Left ventricle myocardium superior (tissue), 1 donor: ENCODE measurements at regions not wholly inside any gene's neighbourhood (a gene's known extent, or its start where the extent isn't known, plus 50 kb on each side); places are given as distances from the start of the nearest gene placed in this dataset.
"Not testable (repeated sequence)": the region's sequence is repeated elsewhere in the genome, so short reads cannot be mapped to it uniquely, and the experiment has no call there.

Source experiments
- ATAC-seq: fragments of 200-7000 bp; cut with Tn5 transposase; one replicate; pipeline ENCODE4 v1.9.1; 2020; ENCODE audit warnings: mild to moderate bottlenecking, moderate library complexity
- DNase-seq: peaks from one replicate; pipeline ENCODE4 v3.0.0-alpha.2; 2020
- intact Hi-C: fragments of 100-400 bp; cut with micrococcal nuclease; formaldehyde crosslinking; loops from one replicate; pipeline ENCODE4 v1.11.0; 2022
- donor health status: DM: no; HTN: yes; CAD: no; lungs with severe emphysema.

DNA sequence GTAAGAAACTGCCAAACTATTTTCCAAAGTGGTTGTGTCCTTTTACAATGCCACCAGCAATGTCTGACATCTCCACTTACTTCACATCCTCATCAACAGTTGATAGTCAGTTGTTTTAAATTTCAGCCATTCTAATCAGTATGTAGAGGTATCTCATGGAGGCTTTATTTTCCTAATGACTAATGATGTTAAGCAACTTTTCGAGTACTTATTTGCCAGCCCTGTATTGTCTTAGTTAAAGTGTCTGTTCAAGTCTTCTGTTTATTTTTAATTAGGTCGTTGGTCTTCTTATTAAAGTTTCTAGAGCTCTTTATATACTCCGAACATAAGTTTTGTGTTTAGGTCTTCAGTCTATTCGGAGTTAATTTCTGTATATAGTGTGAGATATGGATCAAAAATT lies 54.9 kb upstream of the NBPF12 start:
- ATAC-seq, DNase-seq, intact Hi-C loops: not testable (repeated sequence)

DNA sequence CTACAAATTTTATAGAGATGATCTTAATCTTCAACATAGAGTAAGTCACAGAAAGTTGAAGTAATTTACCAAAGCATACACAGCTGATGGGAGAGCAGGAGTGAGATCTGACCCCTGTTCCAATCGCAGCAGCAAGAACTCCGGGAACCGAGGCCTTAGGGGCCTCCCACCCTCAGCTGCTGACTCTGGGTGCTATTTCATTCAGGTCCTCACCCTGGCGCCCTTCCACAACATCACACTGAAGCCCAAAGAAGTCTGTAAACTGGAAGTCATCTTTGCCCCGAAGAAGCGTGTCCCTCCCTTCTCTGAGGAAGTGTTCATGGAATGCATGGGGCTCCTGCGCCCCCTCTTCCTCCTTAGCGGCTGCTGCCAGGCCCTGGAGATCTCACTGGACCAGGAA lies 57.0 kb upstream of the NBPF12 start:
- ATAC-seq, intact Hi-C loops, DNase-seq: not testable (repeated sequence)

DNA sequence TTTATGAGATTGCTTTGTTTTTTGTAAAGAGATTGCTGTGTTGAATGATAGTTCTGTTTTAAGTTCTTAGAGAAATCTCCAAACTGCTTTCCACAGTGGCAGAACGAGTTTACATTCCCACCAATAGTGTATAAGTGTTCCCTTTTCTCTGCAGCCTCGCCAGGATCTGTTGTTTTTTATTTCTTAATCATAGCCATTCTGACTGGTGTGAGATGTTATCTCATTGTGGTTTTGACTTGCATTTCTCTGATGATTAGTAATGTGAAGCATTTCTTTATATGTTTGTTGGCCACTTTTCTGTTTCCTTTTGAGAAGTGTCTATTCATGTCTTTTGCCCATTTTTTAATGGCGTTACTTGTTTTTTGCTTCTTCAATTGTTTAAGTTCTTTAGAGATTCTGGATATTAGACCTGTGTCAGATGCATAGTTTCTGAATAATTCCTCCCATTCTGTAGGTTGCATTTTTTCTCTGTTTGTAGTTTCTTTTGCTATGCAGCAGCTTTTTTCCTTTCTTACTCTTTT lies 74.3 kb upstream of the NBPF12 start:
- ATAC-seq, DNase-seq, intact Hi-C loops: not testable (repeated sequence)

DNA sequence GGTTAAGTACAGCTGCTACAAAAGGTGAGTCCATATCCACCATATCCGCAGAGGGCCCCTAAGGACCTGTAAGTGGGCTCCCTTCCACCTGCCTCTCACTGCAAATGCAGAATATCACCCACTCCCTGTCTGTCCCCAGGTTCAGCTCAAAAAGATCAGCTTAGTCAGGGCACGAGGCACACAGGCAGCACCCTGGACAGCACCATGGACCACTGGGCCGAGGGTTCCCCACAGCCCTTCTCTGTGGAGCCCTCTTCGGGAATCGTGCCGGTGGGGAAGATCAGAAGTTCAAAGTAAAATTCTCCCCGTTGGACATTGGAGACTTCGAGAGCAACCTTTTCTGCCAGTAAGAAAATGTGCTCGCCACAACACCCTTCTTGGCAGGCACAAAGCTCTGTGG lies 85.0 kb upstream of the NBPF12 start:
- intact Hi-C loops, DNase-seq, ATAC-seq: not testable (repeated sequence)

DNA sequence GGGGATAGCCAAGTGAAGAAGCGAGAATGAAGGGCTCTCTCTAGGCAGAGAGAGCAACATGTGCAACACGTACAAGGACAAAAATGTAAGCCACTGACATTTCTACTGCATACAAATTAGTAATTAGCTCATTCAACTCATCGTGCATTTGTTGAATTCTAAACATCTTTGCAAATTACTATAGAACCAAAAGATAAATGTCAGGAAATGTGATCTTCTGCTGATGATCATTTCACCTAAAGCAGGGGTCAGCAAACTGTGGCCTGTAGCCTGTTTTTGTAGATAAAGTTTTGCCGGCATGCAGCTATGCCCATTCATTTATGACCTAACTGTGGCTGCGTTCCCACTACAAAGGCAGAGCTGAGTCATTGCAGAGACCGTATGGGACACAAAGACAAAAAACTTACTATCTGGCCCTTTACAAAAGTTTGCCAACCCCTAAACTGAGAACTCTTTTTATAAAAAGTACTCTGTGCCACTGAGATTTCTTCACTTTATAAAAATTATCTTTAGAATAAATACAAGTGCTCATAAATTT lies 87.7 kb upstream of the NBPF12 start:
- intact Hi-C loops, ATAC-seq: not testable (repeated sequence)

GRCh38 chr1:146838725-146839124 lies 99.4 kb upstream of the NBPF12 start:
- ATAC-seq, DNase-seq, intact Hi-C loops: not testable (repeated sequence)

More for the DNA sequence above, 87.7 kb upstream of the NBPF12 start:
- DNase-seq: not testable (repeated sequence)

GRCh38 chr1:146826957-146827356 lies 111.2 kb upstream of the NBPF12 start:
- ATAC-seq, intact Hi-C loops: not testable (repeated sequence)

DNA sequence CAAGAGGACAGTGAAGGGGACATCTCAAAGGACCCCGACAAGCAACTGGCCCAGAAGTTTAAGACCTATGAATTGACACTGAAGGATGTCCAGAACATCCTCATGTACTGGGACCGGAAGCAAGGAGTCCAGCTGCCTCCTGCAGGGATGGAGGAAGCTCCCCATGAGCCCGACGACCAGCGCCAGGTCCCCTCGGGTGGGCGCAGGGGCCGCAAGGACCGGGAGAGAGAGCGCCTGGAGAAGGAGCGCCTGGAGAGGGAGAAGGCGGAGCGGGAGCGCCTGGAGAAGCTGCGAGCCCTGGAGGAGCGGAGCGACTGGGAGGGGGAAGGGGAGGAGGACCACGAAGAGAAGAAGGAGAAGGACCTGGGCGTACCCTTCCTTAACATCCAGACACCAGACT lies 143.9 kb upstream of the NBPF12 start:
- DNase-seq, intact Hi-C loops, ATAC-seq: not testable (repeated sequence)

More at GRCh38 chr1:146826957-146827356, 111.2 kb upstream of the NBPF12 start:
- DNase-seq: not testable (repeated sequence)

DNA sequence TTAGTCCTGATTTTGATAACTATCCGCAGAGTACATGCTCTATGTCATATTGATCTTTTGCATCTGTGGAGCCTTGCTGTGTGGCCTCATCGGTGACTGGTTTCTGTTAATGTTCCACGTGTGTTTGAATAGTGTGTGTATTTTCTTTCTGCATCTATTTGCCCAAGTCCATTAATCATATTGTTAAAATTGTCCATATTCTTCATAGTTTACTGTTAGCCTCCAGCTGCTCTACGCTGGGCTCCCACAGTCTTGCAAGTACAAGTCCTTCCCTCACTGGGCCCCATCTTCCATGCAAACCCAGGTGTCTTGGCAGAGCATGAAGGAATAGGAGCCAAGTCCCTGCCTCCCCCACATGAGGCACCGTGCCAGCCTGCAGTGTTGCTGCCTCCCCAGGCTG lies 145.4 kb upstream of the NBPF12 start:
- DNase-seq, intact Hi-C loops: not testable (repeated sequence)
- peak; percentile 48 for ATAC-seq

GRCh38 chr1:146784212-146784940 lies 153.7 kb upstream of the NBPF12 start:
- intact Hi-C loops, ATAC-seq, DNase-seq: not testable (repeated sequence)

- intact Hi-C loops, ATAC-seq, DNase-seq: not testable (repeated sequence)
Measured at GRCh38 chr1:146781235-146781634, 156.9 kb upstream of the NBPF12 start.

GRCh38 chr1:146777826-146778602 lies 160.1 kb upstream of the NBPF12 start:
- ATAC-seq: peak; percentile 94
- peak; percentile 35 for DNase-seq
- intact Hi-C loops: not testable (repeated sequence)

DNA sequence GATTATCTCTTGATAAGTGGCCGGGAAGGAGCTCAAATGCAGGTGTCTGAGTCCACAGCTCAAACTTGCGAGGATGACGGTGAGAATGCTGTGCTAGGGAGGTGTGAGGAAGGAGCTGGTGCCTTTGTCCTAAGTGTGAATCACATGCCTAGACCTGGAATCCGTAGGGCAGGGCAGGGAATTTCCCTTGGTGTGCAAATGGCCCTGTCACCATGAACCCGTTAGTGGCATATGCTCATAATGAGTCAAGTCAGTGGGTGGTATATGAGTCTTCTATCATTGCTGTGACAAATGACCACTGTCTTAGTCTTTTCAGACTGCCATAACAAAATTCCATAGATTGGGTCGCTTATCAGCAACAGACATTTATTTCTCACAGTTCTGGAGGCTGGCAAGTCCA lies 163.1 kb upstream of the NBPF12 start:
- DNase-seq, intact Hi-C loops, ATAC-seq: not testable (repeated sequence)

GRCh38 chr1:146774271-146774670 lies 163.9 kb upstream of the NBPF12 start:
- ATAC-seq, DNase-seq, intact Hi-C loops: not testable (repeated sequence)

- DNase-seq, intact Hi-C loops, ATAC-seq: not testable (repeated sequence)
Measured at GRCh38 chr1:146771409-146771808, 166.7 kb upstream of the NBPF12 start.

- DNase-seq, ATAC-seq, intact Hi-C loops: not testable (repeated sequence)
Measured at GRCh38 chr1:146770998-146771397, 167.1 kb upstream of the NBPF12 start.

GRCh38 chr1:146763234-146763633 lies 174.9 kb upstream of the NBPF12 start:
- peak; percentile 54 for ATAC-seq
- DNase-seq, intact Hi-C loops: not testable (repeated sequence)

- not testable (repeated sequence) for ATAC-seq
Measured at GRCh38 chr1:146756858-146757257, 181.3 kb upstream of the NBPF12 start.

GRCh38 chr1:146748686-146749085 lies 189.4 kb upstream of the NBPF12 start:
- peak; percentile 81 for ATAC-seq
- intact Hi-C loops, DNase-seq: not testable (repeated sequence)

More at GRCh38 chr1:146756858-146757257, 181.3 kb upstream of the NBPF12 start:
- intact Hi-C loops, DNase-seq: not testable (repeated sequence)
